ENCODE measurements at regions not wholly inside any gene's neighbourhood (a gene's known extent, or its start where the extent isn't known, plus 50 kb on each side); places are given as distances from the start of the nearest gene placed in this dataset.

DNA sequence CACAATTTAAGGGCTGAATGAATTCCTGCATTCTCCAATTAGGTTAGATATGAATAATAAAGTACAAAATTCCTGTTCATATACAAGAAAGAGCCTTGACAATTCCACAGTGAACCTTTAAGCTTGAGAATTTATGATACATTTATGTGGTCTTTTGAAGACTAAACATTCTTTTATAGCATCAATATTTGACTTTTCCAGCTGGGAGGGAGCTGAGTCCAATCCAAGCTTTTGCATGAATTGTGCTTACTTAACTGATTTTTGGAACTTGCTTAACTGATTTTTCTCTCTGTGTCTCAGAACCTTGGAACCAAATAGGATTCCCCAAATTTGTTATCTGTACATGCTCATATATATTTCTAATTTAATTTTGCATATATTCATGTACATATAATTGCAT is 388.0 kb downstream of the TRIB2 start:
- TF ChIP-seq GATA2 (IDR thresholded peaks at IDR 0.05; ENCODE audit: low read depth, low read length) (no peak), GATA3 (IDR thresholded peaks at IDR 0.05; ENCODE audit: low read depth, low read length) (no peak)

Measured in SH-SY5Y (cell line).